NB4 (cell line): ENCODE measurements at regions not wholly inside any gene's neighbourhood (a gene's known extent, or its start where the extent isn't known, plus 50 kb on each side); places are given as distances from the start of the nearest gene placed in this dataset.

Source experiments
- CTCF ChIP-seq: IDR thresholded peaks from one replicate; pipeline ENCODE4 v1.5.1; 2012; ENCODE audit warnings: low read depth, low read length
- MAX ChIP-seq: IDR thresholded peaks from 2 replicates; pipeline ENCODE4 v1.6.1; 2011; ENCODE audit warnings: low read depth, low read length
- POLR2A ChIP-seq: IDR thresholded peaks from 2 replicates; pipeline ENCODE4 v1.6.1; 2011; ENCODE audit warnings: mild to moderate bottlenecking; ENCODE audit not compliant: insufficient read length; ENCODE audit errors: extremely low read depth

DNA sequence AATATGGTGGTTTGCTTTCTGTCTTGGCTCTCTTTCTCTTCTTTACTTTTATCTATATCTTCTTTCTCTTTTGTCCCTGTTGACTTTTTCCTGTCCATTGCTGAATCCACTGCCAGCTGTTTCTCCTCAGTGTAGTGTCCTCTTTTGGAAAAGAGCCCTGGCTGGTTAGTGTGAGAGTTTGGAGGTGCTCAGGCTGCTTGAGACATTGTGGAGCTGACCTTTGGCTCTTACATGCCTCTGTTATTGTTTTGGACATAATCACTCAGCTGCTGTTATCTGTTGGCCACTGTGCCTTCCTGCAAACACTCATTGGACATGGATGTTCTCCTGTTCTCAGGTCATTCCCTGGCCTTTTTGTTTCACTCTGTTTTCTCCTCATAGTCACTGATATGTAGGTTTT lies 295.4 kb upstream of the RIOK2 start:
- TF ChIP-seq POLR2A: no peak
- TF ChIP-seq MAX: no peak
- no peak for TF ChIP-seq CTCF
